OCI-LY7 (cell line): ENCODE measurements at regions not wholly inside any gene's neighbourhood (a gene's known extent, or its start where the extent isn't known, plus 50 kb on each side); places are given as distances from the start of the nearest gene placed in this dataset.

Experiments used
- CTCF ChIP-seq: fragments of 200-600 bp; sonication (generic); conservative IDR thresholded peaks from 2 replicates; pipeline ENCODE4 v1.5.1; 2014; ENCODE audit warnings: mild to moderate bottlenecking, antibody characterized with exemption, low read length, moderate library complexity, mixed read lengths
- EZH2phosphoT487 ChIP-seq: fragments of 200-600 bp; sonication (generic); IDR thresholded peaks from 2 replicates; pipeline ENCODE4 v1.6.1; 2018; ENCODE audit warnings: low read depth, borderline replicate concordance, mild to moderate bottlenecking, mixed run types, antibody characterized with exemption, low read length, moderate library complexity, mixed read lengths

GRCh38 chr12:111150360-111150759 is 218.5 kb downstream of the PHETA1 start:
- TF ChIP-seq CTCF (no peak), EZH2phosphoT487 (no peak)
